Peyer's patch (tissue), 4 donors: ENCODE measurements at regions not wholly inside any gene's neighbourhood (a gene's known extent, or its start where the extent isn't known, plus 50 kb on each side); places are given as distances from the start of the nearest gene placed in this dataset.

Experiments used
- DNase-seq, 3 donors: peaks; one replicate each; pipeline ENCODE4 v3.0.0-alpha.2; 2017 to 2019
- H3K27ac ChIP-seq, 4 donors: fragments of 200-600 bp; sonication (generic); one replicate each; pipeline ENCODE4 v1.5.1; 2016 to 2019
- H3K27me3 ChIP-seq, 2 donors: fragments of 200-600 bp; sonication (generic); one replicate each; pipeline ENCODE4 v1.5.1; 2019
- H3K36me3 ChIP-seq, 3 donors: fragments of 200-600 bp; sonication (generic); one replicate each; pipeline ENCODE4 v1.5.1; 2016 to 2019
- H3K4me1 ChIP-seq, 4 donors: fragments of 200-600 bp; sonication (generic); one replicate each; pipeline ENCODE4 v1.5.1; 2016 to 2019
- H3K4me3 ChIP-seq, 4 donors: fragments of 200-600 bp; sonication (generic); 1 replicate in 3 of 4; 2 replicates in 1 of 4; pipeline ENCODE4 v1.5.1; 2016 to 2019; ENCODE audit warnings: mild to moderate bottlenecking in 1 of 4
- H3K9me3 ChIP-seq, 4 donors: fragments of 200-600 bp; sonication (generic); one replicate each; pipeline ENCODE4 v1.5.1; 2016 to 2019; ENCODE audit warnings: mild to moderate bottlenecking in 1 of 4
- CTCF ChIP-seq, 6 experiments: fragments of 450-650 bp in 4 of 6; fragments of 200-600 bp in 2 of 6; sonication (generic) in 1 of 6; IDR thresholded peaks; one replicate each; pipeline ENCODE4 v1.5.1; 2017 to 2019; ENCODE audit warnings: antibody characterized with exemption in 6 of 6, mild to moderate bottlenecking in 3 of 6, moderate library complexity in 1 of 6
- POLR2A ChIP-seq, 2 donors: fragments of 450-650 bp; IDR thresholded peaks; one replicate each; pipeline ENCODE4 v1.5.1; 2017; ENCODE audit warnings: antibody characterized with exemption in 2 of 2, mild to moderate bottlenecking in 2 of 2, moderate library complexity in 2 of 2

- TF ChIP-seq CTCF (IDR thresholded peaks at IDR 0.05) (no peak), POLR2A (IDR thresholded peaks at IDR 0.05) (no peak)
- no peak overlapping the region for H3K27ac ChIP-seq
- no peak overlapping the region for H3K4me3 ChIP-seq
- no peaks in the 10 kb centered on the region for H3K36me3 ChIP-seq
- H3K27me3 ChIP-seq: no peaks in the 10 kb centered on the region
- H3K4me1 ChIP-seq: peaks cover 0 to 12% (median 0%) of the 10 kb centered on the region in 4 donors
- no peak for DNase-seq
- H3K9me3 ChIP-seq: no peaks in the 10 kb centered on the region
These were observed 406.9 kb upstream of the TBL1XR1 start for GRCh38 chr3:177604181-177604580.

- H3K4me3 ChIP-seq: no peak overlapping the region
- no peak for DNase-seq
- H3K4me1 ChIP-seq: peaks cover 0 to 25% (median 0%) of the 10 kb centered on the region in 4 donors
- no peak overlapping the region for H3K27ac ChIP-seq
- no peaks in the 10 kb centered on the region for H3K9me3 ChIP-seq
- TF ChIP-seq CTCF (IDR thresholded peaks at IDR 0.05) (no peak), POLR2A (IDR thresholded peaks at IDR 0.05) (no peak)
- no peaks in the 10 kb centered on the region for H3K36me3 ChIP-seq
- no peaks in the 10 kb centered on the region for H3K27me3 ChIP-seq
These were observed 409.6 kb upstream of the TBL1XR1 start for GRCh38 chr3:177606891-177607290.

- no peaks in the 10 kb centered on the region for H3K36me3 ChIP-seq
- H3K27me3 ChIP-seq: no peaks in the 10 kb centered on the region
- H3K4me3 ChIP-seq: no peak overlapping the region
- H3K9me3 ChIP-seq: no peaks in the 10 kb centered on the region
- H3K27ac ChIP-seq: no peak overlapping the region
- DNase-seq: no peak
- TF ChIP-seq CTCF (IDR thresholded peaks at IDR 0.05) (no peak), POLR2A (IDR thresholded peaks at IDR 0.05) (no peak)
- peaks cover 0 to 21% (median 0%) of the 10 kb centered on the region in 4 donors for H3K4me1 ChIP-seq
These were observed 410.3 kb upstream of the TBL1XR1 start for GRCh38 chr3:177607589-177607988.

- Histone ChIP-seq H3K36me3 (no peaks in the 10 kb centered on the region), H3K9me3 (no peaks in the 10 kb centered on the region), H3K4me1 (peaks cover 0 to 14% (median 0%) of the 10 kb centered on the region in 4 donors), H3K27ac (no peak overlapping the region), H3K27me3 (no peaks in the 10 kb centered on the region), H3K4me3 (no peak overlapping the region)
- DNase-seq: no peak
- no peak for TF ChIP-seq POLR2A (IDR thresholded peaks at IDR 0.05)
- no peak for TF ChIP-seq CTCF (IDR thresholded peaks at IDR 0.05)
These were observed 411.2 kb upstream of the TBL1XR1 start for GRCh38 chr3:177608443-177608842.

GRCh38 chr3:177609613-177610012 lies 412.3 kb upstream of the TBL1XR1 start:
- Histone ChIP-seq H3K4me1 (peaks cover 0 to 17% (median 0%) of the 10 kb centered on the region in 4 donors), H3K27me3 (no peaks in the 10 kb centered on the region), H3K36me3 (no peaks in the 10 kb centered on the region), H3K9me3 (no peaks in the 10 kb centered on the region), H3K4me3 (no peak overlapping the region), H3K27ac (no peak overlapping the region)
- TF ChIP-seq CTCF (IDR thresholded peaks at IDR 0.05): no peak
- no peak for TF ChIP-seq POLR2A (IDR thresholded peaks at IDR 0.05)
- DNase-seq: no peak

- no peak overlapping the region for H3K27ac ChIP-seq
- H3K27me3 ChIP-seq: no peaks in the 10 kb centered on the region
- no peak for DNase-seq
- TF ChIP-seq POLR2A (IDR thresholded peaks at IDR 0.05) (no peak), CTCF (IDR thresholded peaks at IDR 0.05) (no peak)
- no peaks in the 10 kb centered on the region for H3K9me3 ChIP-seq
- no peak overlapping the region for H3K4me3 ChIP-seq
- H3K36me3 ChIP-seq: no peaks in the 10 kb centered on the region
- peaks cover 0 to 23% (median 0%) of the 10 kb centered on the region in 4 donors for H3K4me1 ChIP-seq
These were observed 413.0 kb upstream of the TBL1XR1 start for GRCh38 chr3:177610262-177610661.
